GM21529 (cell line): ENCODE measurements at regions not wholly inside any gene's neighbourhood (a gene's known extent, or its start where the extent isn't known, plus 50 kb on each side); places are given as distances from the start of the nearest gene placed in this dataset.
"Not testable (repeated sequence)": the region's sequence is repeated elsewhere in the genome, so short reads cannot be mapped to it uniquely, and the experiment has no call there.

Source experiments
- ATAC-seq: cut with Tn5 transposase; IDR thresholded peaks from one replicate; pipeline ENCODE4 v1.9.1; 2021; ENCODE audit not compliant: unreplicated experiment

- peak; percentile 50 for ATAC-seq
Measured at GRCh38 chr6:163707387-163708355, 293.2 kb downstream of the QKI start.

GRCh38 chr6:163706500-163707087 lies 292.1 kb downstream of the QKI start:
- ATAC-seq: no peak

DNA sequence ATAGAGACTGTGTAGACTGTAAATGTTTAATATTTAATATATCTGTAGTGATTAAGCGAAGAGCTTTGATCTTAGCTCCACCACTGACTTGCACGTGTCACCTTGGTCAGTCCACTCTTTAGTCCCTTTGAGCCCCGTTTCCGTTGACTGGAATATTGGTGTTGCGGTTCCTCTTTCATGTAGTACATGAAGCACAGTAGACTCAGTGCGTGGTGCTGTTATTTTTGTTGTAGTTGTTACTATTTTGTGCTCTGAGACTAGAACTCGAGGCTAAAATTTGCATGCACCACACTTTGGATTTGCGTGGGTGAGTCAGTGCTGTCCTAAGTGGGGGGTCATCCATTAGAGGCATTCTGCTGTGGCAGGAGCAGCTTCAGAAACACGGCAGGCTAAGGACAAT lies 291.4 kb downstream of the QKI start:
- peak; percentile 61 for ATAC-seq

GRCh38 chr6:163702736-163703135 lies 288.2 kb downstream of the QKI start:
- ATAC-seq: no peak

GRCh38 chr6:163701762-163702161 lies 287.2 kb downstream of the QKI start:
- no peak for ATAC-seq

- no peak for ATAC-seq
Measured at GRCh38 chr6:163698086-163698485, 283.6 kb downstream of the QKI start.

- not testable (repeated sequence) for ATAC-seq
Measured at GRCh38 chr6:163696311-163696710, 281.8 kb downstream of the QKI start.

GRCh38 chr6:163695414-163695864 lies 280.9 kb downstream of the QKI start:
- ATAC-seq: no peak

- ATAC-seq: no peak
Measured at GRCh38 chr6:163694988-163695398, 280.5 kb downstream of the QKI start.

- ATAC-seq: no peak
Measured at GRCh38 chr6:163694072-163694471, 279.6 kb downstream of the QKI start.

DNA sequence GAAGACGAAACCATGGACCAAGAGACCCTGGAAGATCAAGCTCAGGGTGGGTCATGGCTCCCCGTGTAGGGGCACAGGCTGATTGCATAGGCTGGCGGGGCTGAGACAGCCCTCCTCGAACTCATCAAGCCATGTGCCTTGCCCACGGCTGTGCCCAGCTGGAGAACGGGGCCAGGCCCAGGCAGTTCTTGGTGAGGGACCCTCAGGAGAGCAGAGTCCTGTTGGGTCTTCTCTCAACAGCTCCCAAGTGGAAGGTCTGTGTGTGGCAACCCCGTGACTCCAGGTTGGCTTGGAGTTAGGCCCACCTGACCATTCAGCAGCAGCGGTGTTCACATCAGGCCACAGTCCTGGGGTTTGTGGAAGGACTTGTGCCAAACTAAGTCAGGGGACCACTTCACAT lies 276.5 kb downstream of the QKI start:
- no peak for ATAC-seq

DNA sequence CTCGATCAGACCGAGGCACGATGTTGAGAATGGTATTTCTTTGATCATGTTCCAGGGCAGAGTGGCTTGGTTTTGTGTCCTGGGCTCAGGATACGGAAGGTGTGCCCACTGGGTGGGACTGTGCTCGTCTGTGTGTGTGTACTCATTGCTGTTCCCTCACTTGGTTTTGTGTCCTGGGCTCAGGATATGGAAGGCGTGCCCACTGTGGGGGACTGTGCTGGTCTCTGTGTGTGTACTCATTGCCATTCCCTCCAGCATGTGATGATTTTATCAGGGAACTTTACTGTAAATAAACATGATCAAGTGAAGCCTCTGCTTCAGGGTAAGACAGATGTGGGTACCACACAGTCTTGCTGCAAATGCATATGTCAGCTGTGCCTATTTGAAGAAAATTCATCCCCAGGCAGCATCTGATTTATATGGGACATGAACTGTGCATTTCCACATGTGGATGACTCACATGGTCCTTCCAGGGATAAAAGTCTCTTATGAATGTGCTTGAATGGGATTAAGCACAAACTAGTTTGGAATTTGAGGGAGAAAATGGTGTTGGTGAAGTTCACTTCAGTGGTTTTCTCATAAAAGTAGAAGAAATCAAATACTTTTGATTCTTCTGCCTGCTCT lies 274.3 kb downstream of the QKI start:
- ATAC-seq: no peak

GRCh38 chr6:163687075-163687474 lies 272.6 kb downstream of the QKI start:
- no peak for ATAC-seq

GRCh38 chr6:163686301-163686700 lies 271.8 kb downstream of the QKI start:
- no peak for ATAC-seq

DNA sequence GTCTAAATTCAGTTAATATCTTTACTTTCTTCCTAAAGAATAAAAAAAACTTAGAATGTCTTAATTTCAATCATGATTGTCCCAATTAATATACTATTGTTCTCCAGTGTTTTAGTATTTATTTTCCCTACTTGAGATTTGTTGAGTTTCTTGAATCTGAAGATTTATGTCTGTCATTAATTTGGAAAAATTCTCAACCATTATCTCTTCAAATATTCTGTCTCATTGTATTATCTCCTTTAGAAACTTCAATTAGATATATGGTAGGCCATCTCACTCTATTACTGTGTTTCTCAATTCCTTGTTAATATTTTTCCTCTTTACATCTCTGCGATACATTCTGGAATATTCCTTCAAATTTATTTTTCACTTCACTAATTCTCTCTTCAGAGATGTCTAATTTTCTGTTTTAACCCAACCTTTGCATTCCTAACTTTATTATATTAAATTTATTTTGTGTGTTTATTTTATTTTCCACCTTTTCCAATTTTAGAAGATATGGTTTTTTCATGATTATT lies 268.6 kb downstream of the QKI start:
- no peak for ATAC-seq

DNA sequence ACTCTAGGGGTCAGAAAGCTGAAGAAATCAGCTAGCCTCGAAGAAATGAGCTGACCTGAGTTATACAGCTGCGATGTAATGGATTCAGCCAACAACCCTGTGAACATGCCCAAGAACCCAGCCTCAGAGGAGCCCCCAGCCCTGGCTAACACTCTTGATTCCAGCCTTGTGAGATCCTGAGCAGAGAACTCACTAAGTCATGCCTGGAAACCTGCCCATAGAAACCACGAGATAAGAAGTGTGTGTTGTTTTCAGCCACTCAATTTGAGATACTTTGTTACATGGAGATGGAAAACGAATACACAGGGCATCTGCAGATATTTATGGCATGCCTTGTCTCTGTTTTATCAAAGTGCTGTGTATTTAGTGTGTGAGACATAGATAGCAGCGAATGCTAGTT lies 265.2 kb downstream of the QKI start:
- no peak for ATAC-seq

DNA sequence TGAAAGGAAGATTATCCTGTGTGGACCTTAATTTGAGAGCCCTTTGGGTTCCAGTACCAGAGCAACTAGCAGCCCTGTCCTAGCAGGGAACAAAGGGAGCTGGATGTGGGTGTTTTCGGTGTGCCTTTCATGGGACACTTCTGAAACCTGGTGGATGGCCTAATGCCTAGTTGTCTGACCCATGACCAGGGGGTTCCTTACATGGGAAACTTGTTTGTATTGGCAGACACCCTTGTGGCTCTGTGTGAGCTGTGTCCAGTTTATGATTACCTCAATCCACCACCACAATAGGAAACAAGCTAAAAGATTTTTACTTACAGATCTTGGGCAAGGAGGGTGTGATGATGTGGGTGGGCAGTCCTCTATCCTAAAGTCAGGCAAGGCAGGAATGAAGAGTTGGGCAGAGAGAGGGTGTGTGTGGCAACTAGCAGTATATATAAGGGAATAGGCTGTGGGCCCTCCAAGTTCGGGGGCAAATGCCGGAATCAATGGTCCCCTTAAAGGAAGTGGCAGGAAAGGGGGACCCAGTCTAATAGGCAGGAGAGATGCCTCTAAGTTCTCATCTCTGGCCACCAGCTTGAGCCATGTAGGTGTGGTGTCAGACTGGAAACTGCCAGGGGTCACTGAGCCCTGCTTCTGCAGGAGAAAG lies 264.6 kb downstream of the QKI start:
- ATAC-seq: no peak

GRCh38 chr6:163675611-163676010 lies 261.1 kb downstream of the QKI start:
- ATAC-seq: no peak

- ATAC-seq: no peak
Measured at GRCh38 chr6:163672710-163673109, 258.2 kb downstream of the QKI start.

GRCh38 chr6:163671791-163672190 lies 257.3 kb downstream of the QKI start:
- ATAC-seq: no peak

GRCh38 chr6:163671355-163671754 lies 256.8 kb downstream of the QKI start:
- no peak for ATAC-seq
